MCF 10A (cell line): ENCODE measurements at regions not wholly inside any gene's neighbourhood (a gene's known extent, or its start where the extent isn't known, plus 50 kb on each side); places are given as distances from the start of the nearest gene placed in this dataset.

Experiments used
- BruUV-seq: library from RNA; stranded (reverse); fragments of 400-500 nt; replicated peaks from 2 replicates; lab custom pipeline; 2021; lab: Mats Ljungman, UMichigan
- CTCF ChIA-PET: fragments of 300-600 bp; sonication (Branson Sonifier 250); formaldehyde crosslinking; extraction: SDS; loops from one replicate; lab custom pipeline; 2021; ENCODE audit warnings: antibody characterized with exemption, inconsistent platforms; lab: Yijun Ruan, JAX
- POLR2A ChIA-PET: fragments of 300-600, 350-650 bp; sonication (Branson Sonifier 250); formaldehyde crosslinking; extraction: SDS; loops from one replicate; lab custom pipeline; 2020; ENCODE audit warnings: antibody characterized with exemption, inconsistent platforms; lab: Yijun Ruan, JAX
- DNase-seq: peaks from one replicate; pipeline ENCODE4 v3.0.0-alpha.2; 2018; ENCODE audit not compliant: unreplicated experiment
- H3K27ac Mint-ChIP-seq: one replicate; pipeline ENCODE4 v1.8.0; 2022; ENCODE audit warnings: mild to moderate bottlenecking, low read depth, mixed read lengths; ENCODE audit not compliant: unreplicated experiment
- H3K27me3 Mint-ChIP-seq: one replicate; pipeline ENCODE4 v1.8.0; 2022; ENCODE audit warnings: mixed read lengths; ENCODE audit not compliant: insufficient read depth, unreplicated experiment
- H3K36me3 Mint-ChIP-seq: one replicate; pipeline ENCODE4 v1.8.0; 2022; ENCODE audit warnings: mild to moderate bottlenecking, moderate library complexity, mixed read lengths; ENCODE audit not compliant: insufficient read depth, unreplicated experiment
- H3K4me1 Mint-ChIP-seq: one replicate; pipeline ENCODE4 v1.8.0; 2022; ENCODE audit warnings: mixed read lengths; ENCODE audit not compliant: insufficient read depth, unreplicated experiment
- H3K4me3 Mint-ChIP-seq: one replicate; pipeline ENCODE4 v1.8.0; 2022; ENCODE audit warnings: mild to moderate bottlenecking, moderate library complexity, mixed read lengths; ENCODE audit not compliant: unreplicated experiment
- H3K9me3 Mint-ChIP-seq: one replicate; pipeline ENCODE4 v1.8.0; 2022; ENCODE audit warnings: mixed read lengths; ENCODE audit not compliant: unreplicated experiment
- CTCF ChIP-seq: fragments of 200-600 bp; IDR thresholded peaks from one replicate; pipeline ENCODE4 v1.8.0; 2022; ENCODE audit warnings: antibody characterized with exemption, mild to moderate bottlenecking; ENCODE audit not compliant: unreplicated experiment
- intact Hi-C: fragments of 100-400 bp; cut with micrococcal nuclease; formaldehyde crosslinking; loops from 2 replicates; pipeline ENCODE4 v1.14.1; 2022

- Mint-ChIP-seq H3K4me1 (peaks cover 11% of the 10 kb centered on the region), H3K4me3 (no peak overlapping the region), H3K36me3 (no peaks in the 10 kb centered on the region), H3K27ac (no peak overlapping the region), H3K27me3 (no peaks in the 10 kb centered on the region), H3K9me3 (no peaks in the 10 kb centered on the region)
- CTCF ChIA-PET, result interaction anchor here (0.6 to 1.4 kb wide), 2 partner anchors 20 to 36 kb away, joined by 3 read pairs; no protein-coding TSS in a partner anchor
- BruUV-seq, result no TSS peak
- no peak for DNase-seq
- POLR2A ChIA-PET, result no interaction called here
- TF ChIP-seq CTCF, result no peak
- intact Hi-C loops, result loop anchor here (1.0 kb wide), 1 partner anchor 36 kb away; no protein-coding TSS in a partner anchor
These were observed 53.3 kb upstream of the PRSS3 start for GRCh38 chr9:33742051-33742450.

GRCh38 chr9:33742519-33742918, 52.8 kb upstream of the PRSS3 start:
- H3K4me1 Mint-ChIP-seq, result peaks cover 11% of the 10 kb centered on the region
- no peaks in the 10 kb centered on the region for H3K9me3 Mint-ChIP-seq
- BruUV-seq, result no TSS peak
- H3K4me3 Mint-ChIP-seq, result no peak overlapping the region
- no peaks in the 10 kb centered on the region for H3K27me3 Mint-ChIP-seq
- CTCF ChIA-PET, result interaction anchor here (0.6 to 1.4 kb wide), 3 partner anchors 12 to 36 kb away, joined by 3 read pairs; no protein-coding TSS in a partner anchor
- POLR2A ChIA-PET, result no interaction called here
- H3K36me3 Mint-ChIP-seq, result no peaks in the 10 kb centered on the region
- intact Hi-C loops, result loop anchor here (1.0 kb wide), 1 partner anchor 36 kb away; no protein-coding TSS in a partner anchor
- DNase-seq, result no peak
- no peak for TF ChIP-seq CTCF
- no peak overlapping the region for H3K27ac Mint-ChIP-seq
